GM12878 (cell line): ENCODE measurements at regions not wholly inside any gene's neighbourhood (a gene's known extent, or its start where the extent isn't known, plus 50 kb on each side); places are given as distances from the start of the nearest gene placed in this dataset.

ENCODE experiments used
- ATAC-seq: fragments of 200-7000 bp; cut with Tn5 transposase; 3 replicates; pipeline ENCODE4 v1.9.1; 2020; ENCODE audit warnings: mild to moderate bottlenecking, moderate library complexity
- BruUV-seq: library from RNA; stranded (reverse); fragments of 400-500 nt; replicated peaks from 2 replicates; lab custom pipeline; 2021; lab: Mats Ljungman, UMichigan
- CTCF ChIA-PET: fragments of 300-600 bp; sonication (Branson Sonifier 250); formaldehyde crosslinking; extraction: SDS; loops from one replicate; lab custom pipeline; 2021; ENCODE audit warnings: inconsistent platforms; lab: Yijun Ruan, JAX
- POLR2A ChIA-PET: fragments of 350-600 bp; formaldehyde crosslinking; extraction: SDS; loops from one replicate; lab custom pipeline; 2021; ENCODE audit warnings: inconsistent platforms; lab: Charles Lee
- RAD21 ChIA-PET: fragments of 300-600 bp; sonication (Branson Sonifier 250); formaldehyde crosslinking; loops from one replicate; lab custom pipeline; 2023; ENCODE audit warnings: antibody characterized with exemption; ENCODE audit not compliant: unreplicated experiment; lab: Charles Lee
- SMC1A ChIA-PET: fragments of 300-600 bp; sonication (Branson Sonifier 250); formaldehyde crosslinking; loops from one replicate; lab custom pipeline; 2023; ENCODE audit not compliant: unreplicated experiment, uncharacterized antibody; lab: Charles Lee
- DNase-seq: peaks from one replicate; pipeline ENCODE4 v3.0.0-alpha.2; 2011; ENCODE audit warnings: low read depth, low spot score
- FAIRE-seq: peaks from 3 replicates; lab custom pipeline; 2011; peaks lifted over from hg19 to GRCh38; lab: Jason Lieb, UNC
- H2AFZ ChIP-seq: 2 replicates; pipeline ENCODE4 v1.6.0; 2011; ENCODE audit warnings: low read depth, low read length, control low read depth; ENCODE audit not compliant: control insufficient read depth
- H3K27ac ChIP-seq: 2 replicates; pipeline ENCODE4 v1.5.1; 2011; ENCODE audit warnings: control low read depth; ENCODE audit not compliant: control insufficient read depth, insufficient read depth
- H3K27me3 ChIP-seq, 2 experiments: replicated peaks in 1 of 2; 2 replicates each; pipeline versions ENCODE4 v1.6.0 to v1.6.1; 2011; ENCODE audit warnings: low read length in 1 of 2; ENCODE audit not compliant: control insufficient read depth in 2 of 2, insufficient read depth in 2 of 2
- H3K36me3 ChIP-seq, 2 experiments: 2 replicates each; pipeline ENCODE4 v1.5.1; 2011; ENCODE audit warnings: low read length in 1 of 2; ENCODE audit not compliant: control insufficient read depth in 2 of 2, insufficient read depth in 2 of 2
- H3K4me1 ChIP-seq: 2 replicates; pipeline ENCODE4 v1.6.1; 2011; ENCODE audit warnings: mild to moderate bottlenecking, low read length, moderate library complexity, mixed read lengths; ENCODE audit not compliant: control insufficient read depth, insufficient read depth
- H3K4me2 ChIP-seq: 2 replicates; pipeline ENCODE4 v1.6.0; 2011; ENCODE audit warnings: control low read depth; ENCODE audit not compliant: control insufficient read depth, insufficient read depth
- H3K4me3 ChIP-seq: fragments of 200-600 bp; sonication (generic); 2 replicates; pipeline ENCODE4 v1.5.1; 2016
- H3K79me2 ChIP-seq: 2 replicates; pipeline ENCODE4 v1.6.0; 2011; ENCODE audit warnings: low read length; ENCODE audit not compliant: control insufficient read depth, insufficient read depth
- H3K9ac ChIP-seq: 2 replicates; pipeline ENCODE4 v1.8.0; 2011; ENCODE audit warnings: low read length, control low read depth, mixed read lengths; ENCODE audit not compliant: control insufficient read depth, insufficient read depth
- H3K9me3 ChIP-seq: replicated peaks from 3 replicates; pipeline ENCODE4 v1.5.1; 2011; ENCODE audit warnings: mild to moderate bottlenecking, low read length; ENCODE audit not compliant: control insufficient read depth, insufficient read depth
- H4K20me1 ChIP-seq: 2 replicates; pipeline ENCODE4 v1.6.0; 2011; ENCODE audit not compliant: control insufficient read depth, insufficient read depth
- CHD1 ChIP-seq: IDR thresholded peaks from 2 replicates; pipeline ENCODE4 v1.6.1; 2012; ENCODE audit warnings: low read depth, low read length, improper control_type of control experiment
- CREM ChIP-seq: IDR thresholded peaks from 2 replicates; pipeline ENCODE4 v1.6.1; 2014; ENCODE audit warnings: antibody characterized with exemption, low read depth
- JUNB ChIP-seq: IDR thresholded peaks from 2 replicates; pipeline ENCODE4 v1.6.1; 2016; ENCODE audit warnings: antibody characterized with exemption, mild to moderate bottlenecking
- RELA ChIP-seq: fragments of 450-650 bp; IDR thresholded peaks from 2 replicates; pipeline ENCODE4 v1.8.0; 2014; ENCODE audit warnings: borderline replicate concordance; ENCODE audit not compliant: partially characterized antibody
- SRF ChIP-seq, 2 experiments: IDR thresholded peaks; 2 replicates each; pipeline ENCODE4 v1.6.1; 2011; ENCODE audit warnings: low read depth in 2 of 2, low read length in 2 of 2, mild to moderate bottlenecking in 1 of 2, moderate library complexity in 1 of 2
- TARDBP ChIP-seq: IDR thresholded peaks from 2 replicates; pipeline ENCODE4 v1.6.1; 2016; ENCODE audit warnings: borderline replicate concordance
- ZNF207 ChIP-seq: fragments of 450-650 bp; IDR thresholded peaks from 2 replicates; pipeline ENCODE4 v1.6.1; 2014; ENCODE audit warnings: antibody characterized with exemption, mild to moderate bottlenecking, borderline replicate concordance
- WGBS: methylation state at CpG from one replicate; pipeline ENCODE4 v1.1.6; 2016; ENCODE audit warnings: low lambda C conversion rate; ENCODE audit not compliant: insufficient replicate concordance, insufficient coverage; ENCODE audit errors: missing lambda C conversion rate; 5-methylcytosine and 5-hydroxymethylcytosine counted together
- in situ Hi-C: fragments of 300-500 bp; cut with MboI; formaldehyde crosslinking; loops from 9 replicates; pipeline ENCODE4 v1.14.3; 2018; ENCODE audit warnings: mixed read lengths
- intact Hi-C: fragments of 100-400 bp; cut with micrococcal nuclease; formaldehyde crosslinking; loops from one replicate; pipeline ENCODE4 v1.14.2; 2022; ENCODE audit not compliant: unreplicated experiment
- TF ChIP-seq, protein P1 (sequence below), 3 experiments: IDR thresholded peaks in 2 of 3; conservative IDR thresholded peaks in 1 of 3; 2 replicates each; pipeline ENCODE4 v1.5.1; 2011; ENCODE audit warnings: low read depth in 3 of 3, low read length in 3 of 3, mild to moderate bottlenecking in 3 of 3, control low read depth in 2 of 3, moderate library complexity in 2 of 3, inconsistent platforms in 1 of 3, mixed read lengths in 1 of 3; ENCODE audit not compliant: control insufficient read depth in 2 of 3, insufficient read depth in 1 of 3; ENCODE audit errors: extremely low read depth in 1 of 3
- TF ChIP-seq, protein P2 (sequence below): fragments of 450-650 bp; IDR thresholded peaks from 2 replicates; pipeline ENCODE4 v1.6.1; 2017; ENCODE audit warnings: borderline replicate concordance
- TF ChIP-seq, protein P3 (sequence below): fragments of 150-350 bp; IDR thresholded peaks from 2 replicates; pipeline ENCODE4 v1.6.1; 2014; ENCODE audit warnings: mild to moderate bottlenecking, low read depth, low read length

DNA sequence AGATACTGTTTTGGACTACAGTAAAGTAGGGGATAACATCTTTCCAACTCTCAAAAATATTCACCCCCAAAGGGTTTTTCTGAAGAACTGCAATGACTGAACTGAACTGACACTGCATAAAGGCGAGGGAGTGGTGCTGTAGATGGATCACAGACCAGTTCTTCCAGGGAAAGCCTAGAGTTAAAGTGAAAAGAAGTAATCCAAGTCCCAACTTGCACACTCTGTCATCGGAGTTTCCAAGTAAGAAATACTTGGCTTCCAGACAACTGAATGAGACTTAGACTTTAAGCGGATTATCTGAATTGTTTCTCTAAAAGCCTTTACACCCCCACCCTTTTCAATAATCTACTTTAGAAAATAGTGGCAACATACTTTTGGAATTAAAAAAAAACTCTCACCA, 134.1 kb upstream of the PREP start:
- H3K27me3 ChIP-seq: no peaks in the 10 kb centered on the region
- in situ Hi-C loops: no loop called here
- no peaks in the 10 kb centered on the region for H3K36me3 ChIP-seq
- 66% methylated on average over 3 of the region's 3 CpGs for whole genome bisulfite sequencing
- DNase-seq: no peak
- FAIRE-seq: no peak
- H3K4me2 ChIP-seq: no peak overlapping the region
- ChIA-PET SMC1A (interaction anchor here (0.9 to 1.3 kb wide), 2 partner anchors 13 to 687 kb away, joined by 3 read pairs; no protein-coding TSS in a partner anchor), CTCF (interaction anchor here (1.3 kb wide), 1 partner anchor 24 kb away, joined by 3 read pairs; no protein-coding TSS in a partner anchor), POLR2A (no interaction called here)
- BruUV-seq: no TSS peak
- H3K79me2 ChIP-seq: no peaks in the 10 kb centered on the region
- no peak overlapping the region for H3K27ac ChIP-seq
- H3K4me3 ChIP-seq: no peak overlapping the region
- H2AFZ ChIP-seq: no peak overlapping the region
- no peaks in the 10 kb centered on the region for H3K4me1 ChIP-seq
- TF ChIP-seq RELA: no peak
- TF ChIP-seq, all 136 proteins: peak for 0
- RAD21 ChIA-PET: interaction anchor here (1.0 kb wide), 1 partner anchor 33 kb away, joined by 3 read pairs; no protein-coding TSS in a partner anchor
- Histone ChIP-seq H3K9me3 (no peaks in the 10 kb centered on the region), H4K20me1 (no peaks in the 10 kb centered on the region), H3K9ac (no peak overlapping the region)
- ATAC-seq: no peak
- intact Hi-C loops: no loop called here

DNA sequence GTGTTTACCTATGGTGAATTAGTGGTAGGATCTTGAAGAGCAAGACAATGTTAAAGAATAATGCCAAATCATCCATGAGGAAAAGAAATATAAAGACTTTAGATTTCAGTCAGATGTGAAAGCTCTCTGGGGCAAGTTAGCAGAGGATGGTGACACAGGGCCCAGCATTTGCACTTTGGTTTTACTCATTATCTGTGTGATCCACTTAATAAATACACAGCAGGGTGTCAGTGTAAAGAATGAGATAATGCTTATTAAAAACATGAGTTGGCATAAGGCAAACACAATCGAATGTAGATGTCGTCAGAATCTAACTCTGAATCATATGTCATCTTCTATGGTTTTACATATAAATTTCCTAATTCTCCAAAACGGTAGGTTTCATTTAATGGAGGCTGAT, 130.4 kb upstream of the PREP start:
- no peaks in the 10 kb centered on the region for H3K79me2 ChIP-seq
- H3K27me3 ChIP-seq: no peaks in the 10 kb centered on the region
- H2AFZ ChIP-seq: no peak overlapping the region
- no TSS peak for BruUV-seq
- ChIA-PET CTCF (interaction anchor here (1.1 kb wide), 1 partner anchor 9 kb away, joined by 5 read pairs; no protein-coding TSS in a partner anchor), SMC1A (interaction anchor here (1.0 to 1.6 kb wide), 3 partner anchors 8 to 31 kb away, joined by 3 to 6 read pairs (median 4); no protein-coding TSS in a partner anchor), POLR2A (no interaction called here), RAD21 (no interaction called here)
- H3K4me2 ChIP-seq: no peak overlapping the region
- DNase-seq (no peak), FAIRE-seq (no peak), ATAC-seq (no peak)
- intact Hi-C loops (no loop called here), in situ Hi-C loops (no loop called here)
- H3K4me1 ChIP-seq: no peaks in the 10 kb centered on the region
- H3K9me3 ChIP-seq: no peaks in the 10 kb centered on the region; the same call in 2 of the 3 replicates
- no peak overlapping the region for H3K4me3 ChIP-seq
- no peaks in the 10 kb centered on the region for H4K20me1 ChIP-seq
- 54% methylated on average over 3 of the region's 3 CpGs for WGBS
- no peaks in the 10 kb centered on the region for H3K36me3 ChIP-seq
- H3K27ac ChIP-seq: no peak overlapping the region
- no peak overlapping the region for H3K9ac ChIP-seq
- TF ChIP-seq, protein P1, sequence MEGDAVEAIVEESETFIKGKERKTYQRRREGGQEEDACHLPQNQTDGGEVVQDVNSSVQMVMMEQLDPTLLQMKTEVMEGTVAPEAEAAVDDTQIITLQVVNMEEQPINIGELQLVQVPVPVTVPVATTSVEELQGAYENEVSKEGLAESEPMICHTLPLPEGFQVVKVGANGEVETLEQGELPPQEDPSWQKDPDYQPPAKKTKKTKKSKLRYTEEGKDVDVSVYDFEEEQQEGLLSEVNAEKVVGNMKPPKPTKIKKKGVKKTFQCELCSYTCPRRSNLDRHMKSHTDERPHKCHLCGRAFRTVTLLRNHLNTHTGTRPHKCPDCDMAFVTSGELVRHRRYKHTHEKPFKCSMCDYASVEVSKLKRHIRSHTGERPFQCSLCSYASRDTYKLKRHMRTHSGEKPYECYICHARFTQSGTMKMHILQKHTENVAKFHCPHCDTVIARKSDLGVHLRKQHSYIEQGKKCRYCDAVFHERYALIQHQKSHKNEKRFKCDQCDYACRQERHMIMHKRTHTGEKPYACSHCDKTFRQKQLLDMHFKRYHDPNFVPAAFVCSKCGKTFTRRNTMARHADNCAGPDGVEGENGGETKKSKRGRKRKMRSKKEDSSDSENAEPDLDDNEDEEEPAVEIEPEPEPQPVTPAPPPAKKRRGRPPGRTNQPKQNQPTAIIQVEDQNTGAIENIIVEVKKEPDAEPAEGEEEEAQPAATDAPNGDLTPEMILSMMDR (IDR thresholded peaks at IDR 0.05 in 2 of 3, conservative IDR thresholded peaks at IDR 0.05 in 1 of 3; ENCODE audit: control insufficient read depth in 2 of 3, extremely low read depth in 1 of 3, insufficient read depth in 1 of 3, low read depth in 3 of 3, low read length in 3 of 3): no peak
- TF ChIP-seq, protein P2, sequence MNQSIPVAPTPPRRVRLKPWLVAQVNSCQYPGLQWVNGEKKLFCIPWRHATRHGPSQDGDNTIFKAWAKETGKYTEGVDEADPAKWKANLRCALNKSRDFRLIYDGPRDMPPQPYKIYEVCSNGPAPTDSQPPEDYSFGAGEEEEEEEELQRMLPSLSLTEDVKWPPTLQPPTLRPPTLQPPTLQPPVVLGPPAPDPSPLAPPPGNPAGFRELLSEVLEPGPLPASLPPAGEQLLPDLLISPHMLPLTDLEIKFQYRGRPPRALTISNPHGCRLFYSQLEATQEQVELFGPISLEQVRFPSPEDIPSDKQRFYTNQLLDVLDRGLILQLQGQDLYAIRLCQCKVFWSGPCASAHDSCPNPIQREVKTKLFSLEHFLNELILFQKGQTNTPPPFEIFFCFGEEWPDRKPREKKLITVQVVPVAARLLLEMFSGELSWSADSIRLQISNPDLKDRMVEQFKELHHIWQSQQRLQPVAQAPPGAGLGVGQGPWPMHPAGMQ: no peak
- TF ChIP-seq CREM (no peak), JUNB (no peak), CHD1 (no peak), TARDBP (no peak), ZNF207 (no peak), SRF (IDR thresholded peaks at IDR 0.05; ENCODE audit: low read depth in 2 of 2, low read length in 2 of 2) (no peak)
- TF ChIP-seq, protein P3, sequence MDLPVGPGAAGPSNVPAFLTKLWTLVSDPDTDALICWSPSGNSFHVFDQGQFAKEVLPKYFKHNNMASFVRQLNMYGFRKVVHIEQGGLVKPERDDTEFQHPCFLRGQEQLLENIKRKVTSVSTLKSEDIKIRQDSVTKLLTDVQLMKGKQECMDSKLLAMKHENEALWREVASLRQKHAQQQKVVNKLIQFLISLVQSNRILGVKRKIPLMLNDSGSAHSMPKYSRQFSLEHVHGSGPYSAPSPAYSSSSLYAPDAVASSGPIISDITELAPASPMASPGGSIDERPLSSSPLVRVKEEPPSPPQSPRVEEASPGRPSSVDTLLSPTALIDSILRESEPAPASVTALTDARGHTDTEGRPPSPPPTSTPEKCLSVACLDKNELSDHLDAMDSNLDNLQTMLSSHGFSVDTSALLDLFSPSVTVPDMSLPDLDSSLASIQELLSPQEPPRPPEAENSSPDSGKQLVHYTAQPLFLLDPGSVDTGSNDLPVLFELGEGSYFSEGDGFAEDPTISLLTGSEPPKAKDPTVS: no peak
